A549 (cell line): ENCODE measurements at regions not wholly inside any gene's neighbourhood (a gene's known extent, or its start where the extent isn't known, plus 50 kb on each side); places are given as distances from the start of the nearest gene placed in this dataset.

Experiments used
- ATAC-seq, 2 experiments: fragments of 200-7000 bp in 1 of 2; fragments of >200 bp in 1 of 2; cut with Nextera tagmentation in 1 of 2; cut with Tn5 transposase in 1 of 2; 3 replicates each; pipeline versions ENCODE4 v1.8.0 to v1.9.1; 2018 to 2020; ENCODE audit warnings: mild to moderate bottlenecking in 1 of 2, moderate library complexity in 1 of 2
- CTCF ChIA-PET: fragments of 300-600 bp; sonication (Branson Sonifier 250); formaldehyde crosslinking; extraction: SDS; loops from one replicate; lab custom pipeline; 2021; ENCODE audit warnings: antibody characterized with exemption, inconsistent platforms; lab: Yijun Ruan, JAX
- POLR2A ChIA-PET: fragments of 350-600 bp; formaldehyde crosslinking; extraction: SDS; loops from one replicate; lab custom pipeline; 2021; ENCODE audit warnings: antibody characterized with exemption, inconsistent platforms; lab: Yijun Ruan, JAX
- DNase-seq, 2 experiments: peaks; one replicate each; pipeline versions ENCODE4 v3.0.0 to v3.0.0-alpha.2; 2011 to 2016; ENCODE audit warnings: low read depth in 1 of 2, low spot score in 1 of 2
- FAIRE-seq: peaks from 2 replicates; lab custom pipeline; 2011; peaks lifted over from hg19 to GRCh38; lab: Jason Lieb, UNC
- H3K27ac ChIP-seq, 2 experiments: fragments of >200 bp; sonication (Bioruptor Twin); formaldehyde crosslinking; 3 replicates each; pipeline ENCODE4 v1.5.1; 2016 to 2017
- H3K4me1 ChIP-seq: fragments of >200 bp; sonication (Bioruptor Twin); formaldehyde crosslinking; 3 replicates; pipeline ENCODE4 v1.6.1; 2016
- H3K4me2 ChIP-seq: fragments of >200 bp; sonication (Bioruptor Twin); formaldehyde crosslinking; 3 replicates; pipeline ENCODE4 v1.6.1; 2016
- H3K4me3 ChIP-seq: fragments of >200 bp; sonication (Bioruptor Twin); formaldehyde crosslinking; 3 replicates; pipeline ENCODE4 v1.5.1; 2016
- H3K9me3 ChIP-seq: fragments of >200 bp; sonication (Bioruptor Twin); formaldehyde crosslinking; 3 replicates; pipeline ENCODE4 v1.6.1; 2016
- BHLHE40 ChIP-seq: IDR thresholded peaks from 2 replicates; pipeline ENCODE4 v1.6.1; 2012; ENCODE audit warnings: low read depth, low read length, inconsistent platforms
- CBX2 ChIP-seq: fragments of 200-600 bp; sonication (generic); IDR thresholded peaks from 2 replicates; pipeline ENCODE4 v1.6.1; 2016; ENCODE audit warnings: low read depth, mild to moderate bottlenecking, borderline replicate concordance
- CTCF ChIP-seq: fragments of >200 bp; sonication (Bioruptor Twin); formaldehyde crosslinking; IDR thresholded peaks from 3 replicates; pipeline ENCODE4 v1.5.1; 2016
- EP300 ChIP-seq, 2 experiments: fragments of >200 bp; sonication (Bioruptor Twin); formaldehyde crosslinking; IDR thresholded peaks; 2 replicates in 1 of 2; 3 replicates in 1 of 2; pipeline ENCODE4 v1.6.1; 2016 to 2017
- ESRRA ChIP-seq: fragments of 150-350 bp; IDR thresholded peaks from 2 replicates; pipeline ENCODE4 v1.6.1; 2014; ENCODE audit warnings: mild to moderate bottlenecking, low read length, borderline replicate concordance
- FOXS1 ChIP-seq: fragments of 250-450 bp; sonication (Bioruptor Pico); IDR thresholded peaks from 2 replicates; pipeline ENCODE4 v1.5.0; 2020; ENCODE audit warnings: mild to moderate bottlenecking, moderate library complexity
- HOXB13 ChIP-seq: fragments of 250-450 bp; sonication (Bioruptor Pico); IDR thresholded peaks from 2 replicates; pipeline ENCODE4 v1.5.0; 2020; ENCODE audit warnings: low read depth, mild to moderate bottlenecking, moderate library complexity
- HOXB5 ChIP-seq: fragments of 250-450 bp; sonication (Bioruptor Pico); IDR thresholded peaks from 2 replicates; pipeline ENCODE4 v1.5.0; 2020; ENCODE audit warnings: mild to moderate bottlenecking, moderate library complexity
- NFE2L2 ChIP-seq: fragments of 150-350 bp; conservative IDR thresholded peaks from 2 replicates; pipeline ENCODE4 v1.6.1; 2014; ENCODE audit warnings: low read length
- NPAS2 ChIP-seq: fragments of 250-450 bp; sonication (Bioruptor Pico); IDR thresholded peaks from 2 replicates; pipeline ENCODE4 v1.8.0; 2022; ENCODE audit warnings: mild to moderate bottlenecking, moderate library complexity, borderline replicate concordance
- RAD21 ChIP-seq, 2 experiments: fragments of >200 bp in 1 of 2; sonication (Bioruptor Twin) in 1 of 2; formaldehyde crosslinking in 1 of 2; IDR thresholded peaks in 1 of 2; conservative IDR thresholded peaks in 1 of 2; 2 replicates in 1 of 2; 3 replicates in 1 of 2; pipeline ENCODE4 v1.6.1; 2012 to 2018; ENCODE audit warnings: inconsistent platforms in 1 of 2
- RCOR1 ChIP-seq: fragments of 150-350 bp; IDR thresholded peaks from 2 replicates; pipeline ENCODE4 v1.6.1; 2014; ENCODE audit warnings: antibody characterized with exemption, low read length, low read depth
- REST ChIP-seq: fragments of 200-600 bp; sonication (generic); IDR thresholded peaks from 2 replicates; pipeline ENCODE4 v1.6.1; 2016; ENCODE audit warnings: antibody characterized with exemption, mild to moderate bottlenecking, moderate library complexity
- WGBS: methylation state at CpG from one replicate; pipeline ENCODE4 v1.1.6; 2017; ENCODE audit errors: missing lambda C conversion rate; 5-methylcytosine and 5-hydroxymethylcytosine counted together

- peak; percentile 89 to 93 for ATAC-seq
- DNase-seq = peak; percentile 6 to 56
- POLR2A ChIA-PET = no interaction called here
- Histone ChIP-seq H3K4me3 (no peak overlapping the region), H3K9me3 (no peaks in the 10 kb centered on the region), H3K4me1 (peaks cover 16% of the 10 kb centered on the region; the same call in 1 of the 3 replicates), H3K27ac (peak overlapping the region in 1 of 2 experiments; percentile 50; a peak in 3 of 6 replicates), H3K4me2 (peak overlapping the region; percentile 1; the same call in 1 of the 3 replicates)
- no peak for FAIRE-seq
- WGBS = 61% methylated on average over 10 of the region's 11 CpGs
- TF ChIP-seq CTCF = 0 out of 3 replicates have a peak, but pooled peaks have one; percentile 5
- TF ChIP-seq ESRRA = no peak
- CTCF ChIA-PET = interaction anchor here (0.6 to 2.1 kb wide), 14 partner anchors 9 to 415 kb away, joined by 3 to 8 read pairs (median 4); no protein-coding TSS in a partner anchor
Observed at GRCh38 chr22:22061085-22062077, 78.8 kb upstream of the TOP3B start.

GRCh38 chr22:22060200-22061084 is 77.9 kb upstream of the TOP3B start:
- Histone ChIP-seq H3K9me3 (no peaks in the 10 kb centered on the region), H3K4me2 (no peak overlapping the region), H3K27ac (peak overlapping the region in 1 of 2 experiments; percentile 50; a peak in 3 of 6 replicates), H3K4me3 (no peak overlapping the region), H3K4me1 (peaks cover 16% of the 10 kb centered on the region; the same call in 1 of the 3 replicates)
- TF ChIP-seq CTCF = peak; percentile 43
- TF ChIP-seq HOXB13 = no peak
- TF ChIP-seq RAD21 (conservative IDR thresholded peaks at IDR 0.05 in 1 of 2, IDR thresholded peaks at IDR 0.05 in 1 of 2) = peak; percentile 34 to 49; a peak in 4 of 5 replicates
- no peak for TF ChIP-seq HOXB5 (CRISPR knock-in tag)
- no peak for TF ChIP-seq EP300 (IDR thresholded peaks at IDR 0.05)
- TF ChIP-seq BHLHE40 = no peak
- no peak for TF ChIP-seq REST
- no peak for TF ChIP-seq CBX2
- TF ChIP-seq RCOR1 = no peak
- no peak for TF ChIP-seq NFE2L2
- TF ChIP-seq FOXS1 (CRISPR knock-in tag) = no peak
- no peak for TF ChIP-seq ESRRA
- TF ChIP-seq NPAS2 (CRISPR knock-in tag) = no peak
- DNase-seq (peak; percentile 40 to 44), FAIRE-seq (no peak), ATAC-seq (peak; percentile 82 to 95)
- POLR2A ChIA-PET = no interaction called here
- CTCF ChIA-PET = interaction anchor here (0.8 to 2.1 kb wide), 15 partner anchors 10 to 140 kb away, joined by 3 to 8 read pairs (median 3); no protein-coding TSS in a partner anchor
- WGBS = 55% methylated on average over 7 of the region's 11 CpGs
